Choroid plexus epithelial cell (primary cell): ENCODE measurements at regions not wholly inside any gene's neighbourhood (a gene's known extent, or its start where the extent isn't known, plus 50 kb on each side); places are given as distances from the start of the nearest gene placed in this dataset.

ENCODE experiments used
- DNase-seq: peaks from one replicate; pipeline ENCODE4 v3.0.0-alpha.2; 2010; ENCODE audit warnings: low read depth
- H3K4me3 ChIP-seq: 2 replicates; pipeline ENCODE4 v1.5.1; 2011; ENCODE audit warnings: low read depth, mild to moderate bottlenecking, control low read depth, low read length, moderate library complexity
- CTCF ChIP-seq: conservative IDR thresholded peaks from 2 replicates; pipeline ENCODE4 v1.5.1; 2011; ENCODE audit warnings: low read depth, mild to moderate bottlenecking, control low read depth, inconsistent platforms, low read length, moderate library complexity

GRCh38 chr10:112071596-112072133 lies 111.9 kb downstream of the GPAM start:
- DNase-seq = no peak
- no peak overlapping the region for H3K4me3 ChIP-seq
- no peak for TF ChIP-seq CTCF

GRCh38 chr10:112078003-112078402 lies 105.6 kb downstream of the GPAM start:
- no peak for TF ChIP-seq CTCF
- H3K4me3 ChIP-seq = no peak overlapping the region
- DNase-seq = no peak

GRCh38 chr10:112080231-112080630 lies 103.3 kb downstream of the GPAM start:
- TF ChIP-seq CTCF = no peak
- H3K4me3 ChIP-seq = no peak overlapping the region
- DNase-seq = no peak

GRCh38 chr10:112082120-112082519 lies 101.4 kb downstream of the GPAM start:
- DNase-seq = no peak
- TF ChIP-seq CTCF = no peak

GRCh38 chr10:112083472-112083871 lies 100.1 kb downstream of the GPAM start:
- TF ChIP-seq CTCF = no peak
- no peak for DNase-seq
- no peak overlapping the region for H3K4me3 ChIP-seq

More at GRCh38 chr10:112082120-112082519, 101.4 kb downstream of the GPAM start:
- H3K4me3 ChIP-seq = no peak overlapping the region

- H3K4me3 ChIP-seq = no peak overlapping the region
- DNase-seq = no peak
- no peak for TF ChIP-seq CTCF
Observed at GRCh38 chr10:112087953-112088456, 95.6 kb downstream of the GPAM start.

GRCh38 chr10:112091703-112092102 lies 91.9 kb downstream of the GPAM start:
- no peak for DNase-seq
- no peak overlapping the region for H3K4me3 ChIP-seq
- TF ChIP-seq CTCF = no peak
